Smooth muscle cell (in vitro differentiated cells): ENCODE measurements at regions not wholly inside any gene's neighbourhood (a gene's known extent, or its start where the extent isn't known, plus 50 kb on each side); places are given as distances from the start of the nearest gene placed in this dataset.

Source experiments
- DNase-seq: peaks from one replicate; lab custom pipeline; 2025; ENCODE audit not compliant: unreplicated experiment; lab: John Stamatoyannopoulos, UW
- H2AFZ ChIP-seq: fragments of 200-600 bp; sonication (generic); 2 replicates; pipeline ENCODE4 v1.6.0; 2016; ENCODE audit warnings: antibody characterized with exemption, low read depth, mild to moderate bottlenecking
- H3F3A ChIP-seq: fragments of 200-600 bp; sonication (generic); 2 replicates; pipeline ENCODE4 v1.6.0; 2017; ENCODE audit warnings: antibody characterized with exemption, low read depth
- H3K27ac ChIP-seq: fragments of 200-600 bp; sonication (generic); 2 replicates; pipeline ENCODE4 v1.5.1; 2016; ENCODE audit warnings: low read depth, mild to moderate bottlenecking
- H3K27me3 ChIP-seq: fragments of 200-600 bp; sonication (generic); 2 replicates; pipeline ENCODE4 v1.6.1; 2016; ENCODE audit warnings: low read depth, mild to moderate bottlenecking
- H3K36me3 ChIP-seq: fragments of 200-600 bp; sonication (generic); 2 replicates; pipeline ENCODE4 v1.5.1; 2016; ENCODE audit warnings: low read depth
- H3K4me1 ChIP-seq: fragments of 200-600 bp; sonication (generic); 2 replicates; pipeline ENCODE4 v1.5.1; 2016; ENCODE audit warnings: low read depth
- H3K4me2 ChIP-seq: fragments of 200-600 bp; sonication (generic); 2 replicates; pipeline ENCODE4 v1.6.0; 2016; ENCODE audit warnings: mild to moderate bottlenecking
- H3K4me3 ChIP-seq: fragments of 200-600 bp; sonication (generic); 2 replicates; pipeline ENCODE4 v1.5.1; 2016; ENCODE audit warnings: mild to moderate bottlenecking
- H3K79me2 ChIP-seq: fragments of 200-600 bp; sonication (generic); 2 replicates; pipeline ENCODE4 v1.6.0; 2016; ENCODE audit warnings: low read depth, mild to moderate bottlenecking
- H3K9ac ChIP-seq: fragments of 200-600 bp; sonication (generic); 2 replicates; pipeline ENCODE4 v1.6.0; 2016; ENCODE audit warnings: low read depth
- H3K9me3 ChIP-seq: fragments of 200-600 bp; sonication (generic); replicated peaks from 2 replicates; pipeline ENCODE4 v1.5.1; 2016; ENCODE audit warnings: low read depth
- H4K20me1 ChIP-seq: fragments of 200-600 bp; sonication (generic); 2 replicates; pipeline ENCODE4 v1.6.0; 2016; ENCODE audit warnings: low read depth
- WGBS: methylation state at CpG from one replicate; pipeline ENCODE4 v1.1.7; 2016; ENCODE audit warnings: low lambda C conversion rate; 5-methylcytosine and 5-hydroxymethylcytosine counted together
- TF ChIP-seq, protein P1 (sequence below): fragments of 200-600 bp; sonication (generic); IDR thresholded peaks from 2 replicates; pipeline ENCODE4 v1.5.1; 2017; ENCODE audit warnings: borderline replicate concordance, mild to moderate bottlenecking, antibody characterized with exemption; ENCODE audit not compliant: insufficient read depth, poor library complexity, severe bottlenecking

DNA sequence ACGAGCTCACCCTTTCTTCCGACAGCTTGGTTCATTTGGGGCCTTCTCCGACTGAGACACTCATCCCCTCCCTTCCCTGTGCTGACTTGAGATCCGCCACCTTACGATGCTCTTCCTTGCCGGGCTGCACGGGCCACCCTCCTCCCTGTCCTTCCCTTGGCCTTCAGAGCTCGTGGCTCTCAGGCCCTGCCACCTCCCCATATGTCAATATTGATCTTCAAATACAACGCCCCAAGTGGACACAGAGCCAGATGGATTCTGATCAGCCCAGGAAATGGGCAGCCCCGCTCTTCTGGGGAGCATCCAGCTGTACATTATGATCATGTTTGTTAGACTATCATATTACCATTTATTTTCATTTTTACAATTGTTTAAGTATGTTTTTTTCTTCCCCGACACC, 812.8 kb downstream of the TBC1D22A start:
- TF ChIP-seq, protein P1, sequence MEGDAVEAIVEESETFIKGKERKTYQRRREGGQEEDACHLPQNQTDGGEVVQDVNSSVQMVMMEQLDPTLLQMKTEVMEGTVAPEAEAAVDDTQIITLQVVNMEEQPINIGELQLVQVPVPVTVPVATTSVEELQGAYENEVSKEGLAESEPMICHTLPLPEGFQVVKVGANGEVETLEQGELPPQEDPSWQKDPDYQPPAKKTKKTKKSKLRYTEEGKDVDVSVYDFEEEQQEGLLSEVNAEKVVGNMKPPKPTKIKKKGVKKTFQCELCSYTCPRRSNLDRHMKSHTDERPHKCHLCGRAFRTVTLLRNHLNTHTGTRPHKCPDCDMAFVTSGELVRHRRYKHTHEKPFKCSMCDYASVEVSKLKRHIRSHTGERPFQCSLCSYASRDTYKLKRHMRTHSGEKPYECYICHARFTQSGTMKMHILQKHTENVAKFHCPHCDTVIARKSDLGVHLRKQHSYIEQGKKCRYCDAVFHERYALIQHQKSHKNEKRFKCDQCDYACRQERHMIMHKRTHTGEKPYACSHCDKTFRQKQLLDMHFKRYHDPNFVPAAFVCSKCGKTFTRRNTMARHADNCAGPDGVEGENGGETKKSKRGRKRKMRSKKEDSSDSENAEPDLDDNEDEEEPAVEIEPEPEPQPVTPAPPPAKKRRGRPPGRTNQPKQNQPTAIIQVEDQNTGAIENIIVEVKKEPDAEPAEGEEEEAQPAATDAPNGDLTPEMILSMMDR = no peak
- no peak for DNase-seq
- no peaks in the 10 kb centered on the region for H3K79me2 ChIP-seq
- H3K4me2 ChIP-seq = no peak overlapping the region
- H3K4me3 ChIP-seq = no peak overlapping the region
- WGBS = 73% methylated on average over 11 of the region's 11 CpGs
- H3F3A ChIP-seq = no peaks in the 10 kb centered on the region
- no peaks in the 10 kb centered on the region for H3K4me1 ChIP-seq
- H3K27me3 ChIP-seq = no peaks in the 10 kb centered on the region
- H3K9me3 ChIP-seq = no peaks in the 10 kb centered on the region
- no peak overlapping the region for H3K27ac ChIP-seq
- H3K9ac ChIP-seq = no peak overlapping the region
- no peak overlapping the region for H2AFZ ChIP-seq
- H3K36me3 ChIP-seq = no peaks in the 10 kb centered on the region
- H4K20me1 ChIP-seq = no peaks in the 10 kb centered on the region

DNA sequence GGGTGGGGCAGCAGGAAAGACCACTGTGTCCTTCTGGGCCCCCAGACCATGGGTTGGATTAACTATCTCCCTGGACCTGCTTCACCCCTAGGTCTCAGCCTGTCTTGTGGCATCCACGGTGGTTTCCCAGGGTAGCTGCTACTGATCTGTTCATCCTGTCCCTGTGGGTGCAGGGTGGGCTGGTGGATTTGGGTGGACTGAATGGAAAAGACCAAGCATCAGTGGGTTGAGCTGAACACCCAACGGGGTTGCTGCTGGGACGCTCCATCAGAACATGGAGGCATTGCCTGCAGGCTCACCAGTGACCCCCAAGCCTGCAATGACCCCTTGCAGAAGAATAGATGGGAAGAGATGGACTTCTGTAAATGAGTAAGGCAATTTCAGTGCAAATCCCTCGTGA, 812.1 kb downstream of the TBC1D22A start:
- Histone ChIP-seq H3K27ac (no peak overlapping the region), H3K36me3 (no peaks in the 10 kb centered on the region), H3K9ac (no peak overlapping the region), H3K4me2 (no peak overlapping the region), H3K79me2 (no peaks in the 10 kb centered on the region), H4K20me1 (no peaks in the 10 kb centered on the region), H2AFZ (no peak overlapping the region), H3K4me3 (no peak overlapping the region), H3K9me3 (no peaks in the 10 kb centered on the region), H3K4me1 (no peaks in the 10 kb centered on the region), H3F3A (no peaks in the 10 kb centered on the region), H3K27me3 (no peaks in the 10 kb centered on the region)
- TF ChIP-seq, protein P1 = no peak
- whole genome bisulfite sequencing = 69% methylated on average over 4 of the region's 4 CpGs
- DNase-seq = no peak

DNA sequence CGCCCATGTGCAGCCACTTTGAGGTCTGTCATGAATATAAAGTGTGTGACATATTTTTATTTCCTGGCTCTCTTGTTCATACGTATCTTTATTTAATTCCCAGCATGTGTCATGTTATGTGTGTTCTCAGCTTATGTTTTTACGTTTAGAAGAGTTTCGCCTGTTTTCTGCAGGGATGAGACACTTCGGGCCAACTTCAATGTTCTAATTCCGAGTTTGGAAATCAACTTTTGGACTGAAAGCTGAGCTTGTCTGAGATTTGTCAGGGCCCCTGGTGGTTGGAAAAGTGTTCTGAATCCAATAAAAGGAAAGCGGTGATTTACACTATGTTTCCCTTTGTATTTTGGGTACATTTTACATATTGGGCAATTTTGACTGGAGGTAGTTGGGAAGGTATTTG, 810.7 kb downstream of the TBC1D22A start:
- H3K4me2 ChIP-seq = no peak overlapping the region
- no peak overlapping the region for H3K9ac ChIP-seq
- no peaks in the 10 kb centered on the region for H3K27me3 ChIP-seq
- no peaks in the 10 kb centered on the region for H3K36me3 ChIP-seq
- H2AFZ ChIP-seq = no peak overlapping the region
- DNase-seq = no peak
- H3K4me3 ChIP-seq = no peak overlapping the region
- no peaks in the 10 kb centered on the region for H3F3A ChIP-seq
- H3K4me1 ChIP-seq = no peaks in the 10 kb centered on the region
- WGBS = 87% methylated on average over 7 of the region's 7 CpGs
- H3K9me3 ChIP-seq = no peaks in the 10 kb centered on the region
- no peaks in the 10 kb centered on the region for H3K79me2 ChIP-seq
- H4K20me1 ChIP-seq = no peaks in the 10 kb centered on the region
- TF ChIP-seq, protein P1 = no peak
- H3K27ac ChIP-seq = no peak overlapping the region

DNA sequence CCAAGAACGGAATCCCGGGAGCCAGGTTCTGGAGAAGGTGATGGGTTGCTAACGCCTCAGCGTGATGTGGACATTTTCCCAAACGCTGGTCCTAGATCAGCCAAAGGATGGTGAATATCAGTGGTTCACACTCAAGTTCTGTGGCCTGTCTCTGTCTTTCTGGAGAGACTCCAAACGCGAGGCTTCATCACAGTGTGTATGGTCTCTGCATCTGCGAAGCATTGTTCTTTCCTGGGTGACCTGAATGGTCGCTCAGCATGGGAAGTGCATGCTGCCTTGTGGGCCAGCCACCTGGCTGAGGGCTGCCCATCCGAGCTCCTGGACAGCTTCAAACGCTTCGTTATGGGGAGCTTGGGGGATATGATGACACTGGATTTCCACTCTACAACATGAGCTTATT, 810.0 kb downstream of the TBC1D22A start:
- Histone ChIP-seq H3K36me3 (no peaks in the 10 kb centered on the region), H3K4me3 (no peak overlapping the region), H3K27ac (no peak overlapping the region), H3K9me3 (no peaks in the 10 kb centered on the region), H3K79me2 (no peaks in the 10 kb centered on the region), H3F3A (no peaks in the 10 kb centered on the region), H4K20me1 (no peaks in the 10 kb centered on the region), H3K9ac (no peak overlapping the region), H2AFZ (no peak overlapping the region), H3K27me3 (no peaks in the 10 kb centered on the region), H3K4me1 (no peaks in the 10 kb centered on the region), H3K4me2 (no peak overlapping the region)
- TF ChIP-seq, protein P1 = no peak
- 77% methylated on average over 12 of the region's 12 CpGs for WGBS
- no peak for DNase-seq
